B cell (primary cell): ENCODE measurements at regions not wholly inside any gene's neighbourhood (a gene's known extent, or its start where the extent isn't known, plus 50 kb on each side); places are given as distances from the start of the nearest gene placed in this dataset.

Experiments used
- ATAC-seq: fragments of 200-7000 bp; cut with Tn5 transposase; one replicate; pipeline ENCODE4 v1.10.0; 2021; ENCODE audit warnings: low read depth, mild to moderate bottlenecking, moderate number of reproducible peaks, moderate library complexity
- CTCF ChIA-PET: fragments of 350-600 bp; sonication (Branson Sonifier 250); formaldehyde crosslinking; loops from one replicate; lab custom pipeline; 2021; ENCODE audit warnings: antibody characterized with exemption, inconsistent platforms; lab: Charles Lee
- POLR2A ChIA-PET: fragments of 350-600 bp; sonication (Branson Sonifier 250); formaldehyde crosslinking; loops from one replicate; lab custom pipeline; 2021; ENCODE audit warnings: antibody characterized with exemption; lab: Charles Lee
- DNase-seq: peaks from one replicate; pipeline ENCODE4 v3.0.0; 2013
- H2AFZ ChIP-seq: 2 replicates; pipeline ENCODE4 v1.6.1; 2012; ENCODE audit warnings: mild to moderate bottlenecking, low read depth, low read length; ENCODE audit not compliant: insufficient read depth, poor library complexity, severe bottlenecking
- H3K27ac ChIP-seq, 2 donors: 1 replicate in 1 of 2; 2 replicates in 1 of 2; pipeline ENCODE4 v1.5.1; 2012 to 2013; ENCODE audit warnings: low read length in 2 of 2, mild to moderate bottlenecking in 2 of 2, moderate library complexity in 1 of 2
- H3K27me3 ChIP-seq, 4 experiments: fragments of 200-600 bp in 1 of 4; sonication (generic) in 1 of 4; replicated peaks in 1 of 4; 1 replicate in 2 of 4; 2 replicates in 2 of 4; pipeline versions ENCODE4 v1.6.1 to v1.7.0; 2013 to 2016; ENCODE audit warnings: low read length in 3 of 4, mild to moderate bottlenecking in 2 of 4, mixed read lengths in 1 of 4, moderate library complexity in 1 of 4; ENCODE audit not compliant: insufficient read depth in 4 of 4, control insufficient read depth in 3 of 4; ENCODE audit errors: control extremely low read depth in 1 of 4
- H3K36me3 ChIP-seq, 2 experiments: replicated peaks in 1 of 2; 1 replicate in 1 of 2; 2 replicates in 1 of 2; pipeline versions ENCODE4 v1.6.1 to v1.7.1; 2013; ENCODE audit warnings: low read length in 1 of 2; ENCODE audit not compliant: insufficient read depth in 2 of 2, control insufficient read depth in 1 of 2; ENCODE audit errors: control extremely low read depth in 1 of 2, extremely low read depth in 1 of 2
- H3K4me1 ChIP-seq, 2 donors: fragments of 200-600 bp in 1 of 2; sonication (generic) in 1 of 2; 1 replicate in 1 of 2; 2 replicates in 1 of 2; pipeline versions ENCODE4 v1.5.1 to v1.6.1; 2013 to 2017; ENCODE audit warnings: low read length in 2 of 2; ENCODE audit not compliant: control insufficient read depth in 2 of 2, insufficient read depth in 2 of 2
- H3K4me2 ChIP-seq: replicated peaks from 2 replicates; pipeline ENCODE3; 2012; ENCODE audit warnings: mild to moderate bottlenecking, low read depth, low read length; ENCODE audit not compliant: poor library complexity, severe bottlenecking
- H3K4me3 ChIP-seq, 5 experiments: fragments of 200-600 bp in 1 of 5; sonication (generic) in 1 of 5; 1 replicate in 3 of 5; 2 replicates in 2 of 5; pipeline versions ENCODE4 v1.5.1 to v1.7.0; 2011 to 2016; ENCODE audit warnings: low read length in 4 of 5, mild to moderate bottlenecking in 4 of 5, low read depth in 2 of 5, control low read depth in 1 of 5, moderate library complexity in 1 of 5; ENCODE audit not compliant: insufficient read depth in 1 of 5; ENCODE audit errors: control extremely low read depth in 1 of 5, extremely low read depth in 1 of 5
- H3K79me2 ChIP-seq: fragments of 200-600 bp; sonication (generic); one replicate; pipeline ENCODE4 v1.6.0; 2016; ENCODE audit warnings: low read length; ENCODE audit not compliant: control insufficient read depth, insufficient read depth
- H3K9ac ChIP-seq: fragments of 200-600 bp; sonication (generic); 2 replicates; pipeline ENCODE4 v1.6.1; 2017; ENCODE audit warnings: mild to moderate bottlenecking, low read length, moderate library complexity
- H3K9me3 ChIP-seq, 3 donors: one replicate each; pipeline versions ENCODE4 v1.6.1 to v1.7.1; 2013; ENCODE audit warnings: low read length in 2 of 3; ENCODE audit not compliant: control insufficient read depth in 2 of 3, insufficient read depth in 1 of 3; ENCODE audit errors: control extremely low read depth in 1 of 3
- H4K20me1 ChIP-seq: 2 replicates; pipeline ENCODE4 v1.6.0; 2012; ENCODE audit warnings: mild to moderate bottlenecking, low read length; ENCODE audit not compliant: insufficient read depth, control insufficient read depth, poor library complexity, severe bottlenecking
- H3K27ac Mint-ChIP-seq: one replicate; pipeline ENCODE4 v1.8.0; 2021; ENCODE audit warnings: mixed read lengths
- H3K27me3 Mint-ChIP-seq: one replicate; pipeline ENCODE4 v1.8.0; 2021; ENCODE audit warnings: mixed read lengths
- H3K4me1 Mint-ChIP-seq: one replicate; pipeline ENCODE4 v1.8.0; 2021; ENCODE audit warnings: mixed read lengths
- H3K4me3 Mint-ChIP-seq: one replicate; pipeline ENCODE4 v1.8.0; 2021; ENCODE audit warnings: mixed read lengths
- H3K9me3 Mint-ChIP-seq: one replicate; pipeline ENCODE4 v1.8.0; 2022; ENCODE audit warnings: mixed read lengths; ENCODE audit not compliant: insufficient read depth
- EZH2 ChIP-seq: IDR thresholded peaks from 2 replicates; pipeline ENCODE4 v1.6.1; 2012; ENCODE audit warnings: borderline replicate concordance, low read depth, mild to moderate bottlenecking, moderate library complexity, low read length; ENCODE audit not compliant: insufficient read depth, poor library complexity, severe bottlenecking
- WGBS: methylation state at CpG from one replicate; pipeline ENCODE4 v1.1.5; 2013; ENCODE audit warnings: missing lambda C conversion rate; ENCODE audit not compliant: insufficient coverage; 5-methylcytosine and 5-hydroxymethylcytosine counted together
- intact Hi-C: fragments of 100-400 bp; cut with micrococcal nuclease; formaldehyde crosslinking; loops from one replicate; pipeline ENCODE4 v1.10.0; 2022
- TF ChIP-seq, protein P1 (sequence below): fragments of 200-600 bp; IDR thresholded peaks from one replicate; pipeline ENCODE4 v1.8.0; 2022; ENCODE audit warnings: antibody characterized with exemption, mild to moderate bottlenecking

DNA sequence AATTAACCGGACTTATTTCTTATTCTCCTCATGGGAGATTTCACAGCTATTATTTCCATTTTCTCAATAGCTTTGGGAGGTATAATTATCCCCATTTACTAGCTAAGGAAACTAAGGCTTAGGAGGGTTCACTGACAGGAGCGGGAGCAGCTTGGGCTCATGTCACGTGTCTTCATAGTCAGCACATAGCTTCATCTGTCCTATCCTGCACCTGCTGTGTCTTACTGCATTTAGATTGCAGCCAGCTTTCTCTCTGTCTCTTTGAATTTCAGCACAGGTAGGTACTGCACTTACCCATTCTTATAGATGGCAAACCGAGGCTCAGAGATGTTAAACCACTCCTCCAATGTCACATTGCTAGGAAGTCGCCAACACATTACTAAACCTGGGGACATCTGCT is 839.9 kb downstream of the MAFB start:
- Mint-ChIP-seq H3K4me1 (peaks cover 9% of the 10 kb centered on the region), H3K4me3 (no peak overlapping the region), H3K27ac (no peak overlapping the region), H3K27me3 (no peaks in the 10 kb centered on the region), H3K9me3 (no peaks in the 10 kb centered on the region)
- Histone ChIP-seq H3K36me3 (no peaks in the 10 kb centered on the region), H3K4me1 (no peaks in the 10 kb centered on the region), H3K9me3 (no peaks in the 10 kb centered on the region), H3K27ac (no peak overlapping the region), H4K20me1 (no peaks in the 10 kb centered on the region), H3K9ac (no peak overlapping the region), H2AFZ (no peak overlapping the region), H3K4me3 (no peak overlapping the region), H3K27me3 (no peaks in the 10 kb centered on the region), H3K79me2 (no peaks in the 10 kb centered on the region), H3K4me2 (no peak overlapping the region)
- 96% methylated on average over 3 of the region's 5 CpGs for WGBS
- TF ChIP-seq EZH2 = no peak
- TF ChIP-seq, protein P1, sequence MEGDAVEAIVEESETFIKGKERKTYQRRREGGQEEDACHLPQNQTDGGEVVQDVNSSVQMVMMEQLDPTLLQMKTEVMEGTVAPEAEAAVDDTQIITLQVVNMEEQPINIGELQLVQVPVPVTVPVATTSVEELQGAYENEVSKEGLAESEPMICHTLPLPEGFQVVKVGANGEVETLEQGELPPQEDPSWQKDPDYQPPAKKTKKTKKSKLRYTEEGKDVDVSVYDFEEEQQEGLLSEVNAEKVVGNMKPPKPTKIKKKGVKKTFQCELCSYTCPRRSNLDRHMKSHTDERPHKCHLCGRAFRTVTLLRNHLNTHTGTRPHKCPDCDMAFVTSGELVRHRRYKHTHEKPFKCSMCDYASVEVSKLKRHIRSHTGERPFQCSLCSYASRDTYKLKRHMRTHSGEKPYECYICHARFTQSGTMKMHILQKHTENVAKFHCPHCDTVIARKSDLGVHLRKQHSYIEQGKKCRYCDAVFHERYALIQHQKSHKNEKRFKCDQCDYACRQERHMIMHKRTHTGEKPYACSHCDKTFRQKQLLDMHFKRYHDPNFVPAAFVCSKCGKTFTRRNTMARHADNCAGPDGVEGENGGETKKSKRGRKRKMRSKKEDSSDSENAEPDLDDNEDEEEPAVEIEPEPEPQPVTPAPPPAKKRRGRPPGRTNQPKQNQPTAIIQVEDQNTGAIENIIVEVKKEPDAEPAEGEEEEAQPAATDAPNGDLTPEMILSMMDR = no peak
- intact Hi-C loops = no loop called here
- ChIA-PET POLR2A (no interaction called here), CTCF (no interaction called here)
- no peak for DNase-seq
- ATAC-seq = no peak

DNA sequence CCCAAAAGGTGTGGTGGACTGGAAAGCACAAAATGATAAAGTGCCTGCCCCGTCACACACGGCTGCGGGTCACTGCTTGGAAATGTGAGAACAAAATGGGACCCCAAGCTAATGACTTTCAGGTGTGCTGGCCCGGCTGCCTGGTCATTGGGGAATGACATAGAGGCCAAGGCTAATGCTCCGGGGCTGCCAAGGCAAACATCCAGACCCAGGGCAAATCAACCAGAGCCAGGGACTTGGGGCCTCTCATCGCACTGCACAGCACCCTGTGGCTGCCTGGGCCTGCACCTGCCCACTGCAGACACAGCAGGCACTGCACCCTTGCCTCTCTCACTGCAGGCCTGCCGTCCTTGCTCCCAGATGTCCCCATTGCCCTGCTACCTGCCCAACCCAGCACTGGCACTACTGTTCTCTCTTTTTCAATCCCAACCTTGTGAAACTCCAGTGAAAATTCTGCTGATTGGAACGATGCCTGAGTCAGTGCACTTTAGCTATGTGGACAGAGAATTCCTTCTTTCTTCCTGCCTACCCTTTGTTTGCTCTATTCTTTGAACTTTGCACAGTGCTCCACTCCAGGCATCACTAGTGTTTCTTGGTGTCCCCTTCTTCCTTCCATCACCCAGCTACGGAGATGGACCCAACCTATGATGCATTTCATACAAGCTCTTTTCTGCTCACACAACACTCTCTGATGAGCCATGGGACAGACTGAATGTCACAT is 849.5 kb downstream of the MAFB start:
- Mint-ChIP-seq H3K4me3 (no peak overlapping the region), H3K9me3 (no peaks in the 10 kb centered on the region), H3K27ac (no peak overlapping the region), H3K27me3 (no peaks in the 10 kb centered on the region), H3K4me1 (no peaks in the 10 kb centered on the region)
- no peaks in the 10 kb centered on the region for H3K4me1 ChIP-seq
- 95% methylated on average over 9 of the region's 9 CpGs for WGBS
- no peak overlapping the region for H2AFZ ChIP-seq
- DNase-seq (no peak), ATAC-seq (no peak)
- H3K9ac ChIP-seq = no peak overlapping the region
- H3K79me2 ChIP-seq = no peaks in the 10 kb centered on the region
- no peaks in the 10 kb centered on the region for H3K36me3 ChIP-seq
- no peak for TF ChIP-seq EZH2
- TF ChIP-seq, protein P1 = no peak
- no peaks in the 10 kb centered on the region for H4K20me1 ChIP-seq
- no peaks in the 10 kb centered on the region for H3K9me3 ChIP-seq
- intact Hi-C loops = no loop called here
- ChIA-PET CTCF (no interaction called here), POLR2A (no interaction called here)
- H3K27me3 ChIP-seq = no peaks in the 10 kb centered on the region
- no peak overlapping the region for H3K4me3 ChIP-seq
- H3K4me2 ChIP-seq = no peak overlapping the region
- no peak overlapping the region for H3K27ac ChIP-seq
